ENCODE measurements at regions not wholly inside any gene's neighbourhood (a gene's known extent, or its start where the extent isn't known, plus 50 kb on each side); places are given as distances from the start of the nearest gene placed in this dataset.

GRCh38 chr13:95498886-95499285, 53.6 kb upstream of the CLDN10 start:
- TF ChIP-seq CTCF (IDR thresholded peaks at IDR 0.05 in 8 of 11, conservative IDR thresholded peaks at IDR 0.05 in 3 of 11), result no peak
- TF ChIP-seq POLR2A (IDR thresholded peaks at IDR 0.05), result no peak
- no peak for TF ChIP-seq POLR2AphosphoS5 (IDR thresholded peaks at IDR 0.05)

All from spleen (tissue), 7 donors.